Thyroid gland (tissue), 4 donors: ENCODE measurements at regions not wholly inside any gene's neighbourhood (a gene's known extent, or its start where the extent isn't known, plus 50 kb on each side); places are given as distances from the start of the nearest gene placed in this dataset.

Experiments used
- POLR2A ChIP-seq, 2 donors: fragments of 450-650 bp; IDR thresholded peaks; one replicate each; pipeline ENCODE4 v1.6.1; 2017; ENCODE audit warnings: antibody characterized with exemption in 2 of 2, mild to moderate bottlenecking in 2 of 2, moderate library complexity in 1 of 2
- TF ChIP-seq, protein P1 (sequence below), 6 experiments: fragments of 200-600 bp in 3 of 6; fragments of 450-650 bp in 3 of 6; sonication (generic) in 3 of 6; IDR thresholded peaks; one replicate each; pipeline ENCODE4 v1.5.1; 2016 to 2019; ENCODE audit warnings: antibody characterized with exemption in 6 of 6, mild to moderate bottlenecking in 2 of 6, inconsistent platforms in 1 of 6, moderate library complexity in 1 of 6

GRCh38 chr6:15832841-15833240, 170.0 kb upstream of the DTNBP1 start:
- TF ChIP-seq, protein P1, sequence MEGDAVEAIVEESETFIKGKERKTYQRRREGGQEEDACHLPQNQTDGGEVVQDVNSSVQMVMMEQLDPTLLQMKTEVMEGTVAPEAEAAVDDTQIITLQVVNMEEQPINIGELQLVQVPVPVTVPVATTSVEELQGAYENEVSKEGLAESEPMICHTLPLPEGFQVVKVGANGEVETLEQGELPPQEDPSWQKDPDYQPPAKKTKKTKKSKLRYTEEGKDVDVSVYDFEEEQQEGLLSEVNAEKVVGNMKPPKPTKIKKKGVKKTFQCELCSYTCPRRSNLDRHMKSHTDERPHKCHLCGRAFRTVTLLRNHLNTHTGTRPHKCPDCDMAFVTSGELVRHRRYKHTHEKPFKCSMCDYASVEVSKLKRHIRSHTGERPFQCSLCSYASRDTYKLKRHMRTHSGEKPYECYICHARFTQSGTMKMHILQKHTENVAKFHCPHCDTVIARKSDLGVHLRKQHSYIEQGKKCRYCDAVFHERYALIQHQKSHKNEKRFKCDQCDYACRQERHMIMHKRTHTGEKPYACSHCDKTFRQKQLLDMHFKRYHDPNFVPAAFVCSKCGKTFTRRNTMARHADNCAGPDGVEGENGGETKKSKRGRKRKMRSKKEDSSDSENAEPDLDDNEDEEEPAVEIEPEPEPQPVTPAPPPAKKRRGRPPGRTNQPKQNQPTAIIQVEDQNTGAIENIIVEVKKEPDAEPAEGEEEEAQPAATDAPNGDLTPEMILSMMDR (IDR thresholded peaks at IDR 0.05) = no peak
- no peak for TF ChIP-seq POLR2A (IDR thresholded peaks at IDR 0.05)
